GM23338 (cell line): ENCODE measurements at regions not wholly inside any gene's neighbourhood (a gene's known extent, or its start where the extent isn't known, plus 50 kb on each side); places are given as distances from the start of the nearest gene placed in this dataset.

ENCODE experiments used
- CREB1 ChIP-seq: fragments of 250-450 bp; sonication (Bioruptor Pico); IDR thresholded peaks from 2 replicates; pipeline ENCODE4 v1.5.0; 2020; ENCODE audit warnings: low read depth, mild to moderate bottlenecking, moderate library complexity
- EZH2 ChIP-seq: fragments of 200-600 bp; sonication (generic); IDR thresholded peaks from one replicate; pipeline ENCODE4 v1.8.0; 2017; ENCODE audit warnings: antibody characterized with exemption, mild to moderate bottlenecking, low read depth; ENCODE audit not compliant: unreplicated experiment
- POLR2AphosphoS5 ChIP-seq: IDR thresholded peaks from 2 replicates; pipeline ENCODE4 v1.6.1; 2016; ENCODE audit warnings: antibody characterized with exemption, low read depth
- ZNF114 ChIP-seq: fragments of 250-450 bp; sonication (Bioruptor Pico); IDR thresholded peaks from 2 replicates; pipeline ENCODE4 v1.5.0; 2020; ENCODE audit warnings: mild to moderate bottlenecking, moderate library complexity
- TF ChIP-seq, protein P1 (sequence below), 2 experiments: fragments of 200-600 bp in 1 of 2; sonication (generic) in 1 of 2; conservative IDR thresholded peaks; 2 replicates each; pipeline versions ENCODE4 v1.5.1 to v1.6.1; 2016 to 2017; ENCODE audit warnings: antibody characterized with exemption in 2 of 2, low read depth in 2 of 2, mild to moderate bottlenecking in 2 of 2, moderate library complexity in 1 of 2

DNA sequence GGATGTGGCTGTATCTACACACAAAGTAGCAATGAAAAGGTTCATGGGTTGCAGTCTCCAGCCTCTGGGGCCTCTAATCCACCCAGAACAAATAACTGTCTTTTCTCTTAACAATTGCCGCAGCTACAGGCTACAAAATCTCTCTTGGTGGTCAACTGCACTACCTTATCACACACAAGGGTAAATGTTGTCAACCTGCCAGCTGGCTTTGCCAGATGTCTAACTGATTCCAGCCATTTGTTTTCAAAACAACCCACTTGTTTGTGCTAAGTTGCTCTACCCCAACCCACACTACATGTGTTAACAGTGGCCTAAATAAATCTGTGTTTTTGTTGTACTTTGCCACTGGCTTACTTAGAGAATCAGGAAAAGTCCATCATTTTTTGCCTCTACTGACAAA, 447.3 kb downstream of the TAFA4 start:
- no peak for TF ChIP-seq POLR2AphosphoS5
- TF ChIP-seq, protein P1, sequence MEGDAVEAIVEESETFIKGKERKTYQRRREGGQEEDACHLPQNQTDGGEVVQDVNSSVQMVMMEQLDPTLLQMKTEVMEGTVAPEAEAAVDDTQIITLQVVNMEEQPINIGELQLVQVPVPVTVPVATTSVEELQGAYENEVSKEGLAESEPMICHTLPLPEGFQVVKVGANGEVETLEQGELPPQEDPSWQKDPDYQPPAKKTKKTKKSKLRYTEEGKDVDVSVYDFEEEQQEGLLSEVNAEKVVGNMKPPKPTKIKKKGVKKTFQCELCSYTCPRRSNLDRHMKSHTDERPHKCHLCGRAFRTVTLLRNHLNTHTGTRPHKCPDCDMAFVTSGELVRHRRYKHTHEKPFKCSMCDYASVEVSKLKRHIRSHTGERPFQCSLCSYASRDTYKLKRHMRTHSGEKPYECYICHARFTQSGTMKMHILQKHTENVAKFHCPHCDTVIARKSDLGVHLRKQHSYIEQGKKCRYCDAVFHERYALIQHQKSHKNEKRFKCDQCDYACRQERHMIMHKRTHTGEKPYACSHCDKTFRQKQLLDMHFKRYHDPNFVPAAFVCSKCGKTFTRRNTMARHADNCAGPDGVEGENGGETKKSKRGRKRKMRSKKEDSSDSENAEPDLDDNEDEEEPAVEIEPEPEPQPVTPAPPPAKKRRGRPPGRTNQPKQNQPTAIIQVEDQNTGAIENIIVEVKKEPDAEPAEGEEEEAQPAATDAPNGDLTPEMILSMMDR (conservative IDR thresholded peaks at IDR 0.05; ENCODE audit: low read depth in 2 of 2): no peak
- no peak for TF ChIP-seq EZH2
- no peak for TF ChIP-seq CREB1 (CRISPR knock-in tag)
- no peak for TF ChIP-seq ZNF114 (CRISPR knock-in tag)
